HepG2 (cell line): ENCODE measurements at regions not wholly inside any gene's neighbourhood (a gene's known extent, or its start where the extent isn't known, plus 50 kb on each side); places are given as distances from the start of the nearest gene placed in this dataset.

Experiments used
- ATAC-seq: fragments of 200-7000 bp; cut with Tn5 transposase; 3 replicates; pipeline ENCODE4 v1.9.1; 2020; ENCODE audit warnings: mild to moderate bottlenecking, moderate library complexity
- BruUV-seq: library from RNA; stranded (reverse); fragments of 400-500 nt; replicated peaks from 2 replicates; lab custom pipeline; 2021; lab: Mats Ljungman, UMichigan
- CTCF ChIA-PET: fragments of 300-600 bp; formaldehyde crosslinking; extraction: SDS; loops from one replicate; lab custom pipeline; 2021; ENCODE audit warnings: low total read pairs, inconsistent platforms, low intra/inter-chr PET ratio; lab: Yijun Ruan, JAX
- POLR2A ChIA-PET: fragments of 350-600 bp; sonication (Branson Sonifier 250); formaldehyde crosslinking; loops from one replicate; lab custom pipeline; 2020; ENCODE audit warnings: antibody characterized with exemption, inconsistent platforms; lab: Yijun Ruan, JAX
- DNase-seq: peaks from one replicate; pipeline ENCODE4 v3.0.0-alpha.2; 2015; ENCODE audit warnings: low spot score
- FAIRE-seq: peaks from 3 replicates; lab custom pipeline; 2011; peaks lifted over from hg19 to GRCh38; lab: Jason Lieb, UNC
- H2AFZ ChIP-seq: one replicate; pipeline ENCODE4 v1.6.1; 2011; ENCODE audit warnings: low read length, inconsistent platforms
- H3K27ac ChIP-seq: fragments of 300-600 bp; 3 replicates; pipeline ENCODE4 v1.8.0; 2011; ENCODE audit warnings: mixed run types, mild to moderate bottlenecking, mixed read lengths, low read length, inconsistent platforms; ENCODE audit not compliant: insufficient read depth; ENCODE audit errors: extremely low read length
- H3K27me3 ChIP-seq, 2 experiments: fragments of 200-600 bp in 1 of 2; 2 replicates in 1 of 2; 3 replicates in 1 of 2; pipeline versions ENCODE4 v1.6.0 to v1.8.0; 2011; ENCODE audit warnings: low read length in 2 of 2, mild to moderate bottlenecking in 2 of 2, moderate library complexity in 2 of 2, inconsistent platforms in 1 of 2; ENCODE audit not compliant: insufficient read depth in 2 of 2, control insufficient read depth in 1 of 2
- H3K36me3 ChIP-seq, 2 experiments: fragments of 200-600 bp in 1 of 2; replicated peaks in 1 of 2; 2 replicates in 1 of 2; 3 replicates in 1 of 2; pipeline versions ENCODE4 v1.5.1 to v1.8.0; 2011; ENCODE audit warnings: low read length in 2 of 2, inconsistent platforms in 1 of 2; ENCODE audit not compliant: insufficient read depth in 2 of 2, control insufficient read depth in 1 of 2
- H3K4me1 ChIP-seq: 2 replicates; pipeline ENCODE4 v1.5.1; 2012; ENCODE audit warnings: low read length, inconsistent platforms; ENCODE audit not compliant: insufficient read depth
- H3K4me2 ChIP-seq: 2 replicates; pipeline ENCODE4 v1.6.0; 2011; ENCODE audit warnings: low read depth, low read length, inconsistent platforms
- H3K4me3 ChIP-seq, 3 experiments: fragments of 200-600 bp in 1 of 3; sonication (generic), shearing (Covaris generic) in 1 of 3; replicated peaks in 1 of 3; 2 replicates each; pipeline ENCODE4 v1.5.1; 2011 to 2016; ENCODE audit warnings: low read length in 3 of 3, inconsistent platforms in 2 of 3, low read depth in 2 of 3, mild to moderate bottlenecking in 2 of 3, control low read depth in 1 of 3, mixed read lengths in 1 of 3; ENCODE audit not compliant: insufficient read depth in 1 of 3
- H3K79me2 ChIP-seq: one replicate; pipeline ENCODE4 v1.6.1; 2011; ENCODE audit warnings: low read length, inconsistent platforms; ENCODE audit not compliant: insufficient read depth
- H3K9ac ChIP-seq: 2 replicates; pipeline ENCODE4 v1.6.0; 2011; ENCODE audit warnings: mild to moderate bottlenecking, low read depth, low read length, inconsistent platforms; ENCODE audit not compliant: insufficient read depth
- H3K9me3 ChIP-seq: 2 replicates; pipeline ENCODE4 v1.5.1; 2012; ENCODE audit warnings: mild to moderate bottlenecking, low read length
- H4K20me1 ChIP-seq: 2 replicates; pipeline ENCODE4 v1.6.0; 2011; ENCODE audit warnings: inconsistent platforms, mild to moderate bottlenecking, low read length, moderate library complexity; ENCODE audit not compliant: insufficient read depth
- IRF2 ChIP-seq: IDR thresholded peaks from 2 replicates; pipeline ENCODE4 v1.6.1; 2018; ENCODE audit warnings: missing genetic modification reagents, missing compliant biosample characterization
- KLF15 ChIP-seq: sonication (generic); formaldehyde crosslinking; IDR thresholded peaks from 2 replicates; pipeline ENCODE4 v1.8.1; 2023; ENCODE audit warnings: borderline replicate concordance, mild to moderate bottlenecking, inconsistent platforms, missing genetic modification reagents, mixed read lengths
- RBM39 ChIP-seq: fragments of 200-400 bp; formaldehyde crosslinking; IDR thresholded peaks from one replicate; pipeline ENCODE4 v1.6.1; 2018; ENCODE audit warnings: antibody characterized with exemption, mild to moderate bottlenecking, low read depth, low read length; ENCODE audit not compliant: poor library complexity, severe bottlenecking
- RFX3 ChIP-seq: IDR thresholded peaks from 2 replicates; pipeline ENCODE4 v1.6.1; 2016; ENCODE audit warnings: missing biosample characterization, missing genetic modification reagents
- RFX5 ChIP-seq: IDR thresholded peaks from 2 replicates; pipeline ENCODE4 v1.6.1; 2011; ENCODE audit warnings: low read depth, low read length, improper control_type of control experiment
- SALL1 ChIP-seq: sonication (generic); formaldehyde crosslinking; IDR thresholded peaks from 2 replicates; pipeline ENCODE4 v1.8.0; 2022; ENCODE audit warnings: mild to moderate bottlenecking, missing genetic modification reagents
- SAP130 ChIP-seq: IDR thresholded peaks from 2 replicates; pipeline ENCODE4 v1.6.1; 2016; ENCODE audit warnings: low read depth
- SPEN ChIP-seq: sonication (generic); formaldehyde crosslinking; IDR thresholded peaks from 2 replicates; pipeline ENCODE4 v1.5.1; 2020; ENCODE audit warnings: low read depth, mild to moderate bottlenecking, missing genetic modification reagents
- YY1 ChIP-seq: IDR thresholded peaks from 2 replicates; pipeline ENCODE4 v1.6.1; 2011; ENCODE audit warnings: low read length, low read depth, moderate library complexity, mild to moderate bottlenecking; ENCODE audit not compliant: insufficient read depth, insufficient replicate concordance
- ZBTB38 ChIP-seq: sonication (generic); formaldehyde crosslinking; IDR thresholded peaks from 2 replicates; pipeline ENCODE4 v1.5.1; 2020; ENCODE audit warnings: mild to moderate bottlenecking, missing genetic modification reagents
- ZFP36L1 ChIP-seq: sonication (generic); formaldehyde crosslinking; IDR thresholded peaks from 2 replicates; pipeline ENCODE4 v1.8.0; 2022; ENCODE audit warnings: mild to moderate bottlenecking, missing genetic modification reagents, moderate library complexity
- ZNF337 ChIP-seq: sonication (generic); formaldehyde crosslinking; IDR thresholded peaks from 2 replicates; pipeline ENCODE4 v1.5.1; 2020; ENCODE audit warnings: missing genetic modification reagents, low read depth, mild to moderate bottlenecking, borderline replicate concordance
- ZNF503 ChIP-seq: sonication (generic); formaldehyde crosslinking; IDR thresholded peaks from 2 replicates; pipeline ENCODE4 v1.4.0; 2020; ENCODE audit warnings: missing genetic modification reagents
- ZNF678 ChIP-seq: sonication (generic); formaldehyde crosslinking; IDR thresholded peaks from 2 replicates; pipeline ENCODE4 v1.4.0; 2020; ENCODE audit warnings: mild to moderate bottlenecking, missing genetic modification reagents
- WGBS: methylation state at CpG from one replicate; pipeline ENCODE4 v1.1.6; 2017; ENCODE audit warnings: low lambda C conversion rate; 5-methylcytosine and 5-hydroxymethylcytosine counted together
- in situ Hi-C: cut with HindIII; loops from 2 replicates; pipeline ENCODE4 v1.10.0; 2017; ENCODE audit warnings: low pct_unique_long_range_greater_than_20kb; ENCODE audit not compliant: extremely low pct_ligation_motif_present
- intact Hi-C: fragments of 100-400 bp; cut with micrococcal nuclease; formaldehyde crosslinking; loops from one replicate; pipeline ENCODE4 v1.10.0; 2022; ENCODE audit not compliant: unreplicated experiment
- TF ChIP-seq, protein P1 (sequence below): IDR thresholded peaks from 2 replicates; pipeline ENCODE4 v1.6.1; 2016; ENCODE audit warnings: low read depth, borderline replicate concordance
- TF ChIP-seq, protein P2 (sequence below): sonication (generic); formaldehyde crosslinking; IDR thresholded peaks from 2 replicates; pipeline ENCODE4 v1.8.0; 2022; ENCODE audit warnings: mild to moderate bottlenecking, missing genetic modification reagents, borderline replicate concordance
- TF ChIP-seq, protein P3 (sequence below): sonication (generic); formaldehyde crosslinking; IDR thresholded peaks from 2 replicates; pipeline ENCODE4 v1.4.0; 2020; ENCODE audit warnings: missing genetic modification reagents; ENCODE audit errors: not compliant biosample characterization
- TF ChIP-seq, protein P4 (sequence below): sonication (generic); formaldehyde crosslinking; IDR thresholded peaks from 2 replicates; pipeline ENCODE4 v1.5.0; 2020; ENCODE audit warnings: mild to moderate bottlenecking, missing genetic modification reagents

DNA sequence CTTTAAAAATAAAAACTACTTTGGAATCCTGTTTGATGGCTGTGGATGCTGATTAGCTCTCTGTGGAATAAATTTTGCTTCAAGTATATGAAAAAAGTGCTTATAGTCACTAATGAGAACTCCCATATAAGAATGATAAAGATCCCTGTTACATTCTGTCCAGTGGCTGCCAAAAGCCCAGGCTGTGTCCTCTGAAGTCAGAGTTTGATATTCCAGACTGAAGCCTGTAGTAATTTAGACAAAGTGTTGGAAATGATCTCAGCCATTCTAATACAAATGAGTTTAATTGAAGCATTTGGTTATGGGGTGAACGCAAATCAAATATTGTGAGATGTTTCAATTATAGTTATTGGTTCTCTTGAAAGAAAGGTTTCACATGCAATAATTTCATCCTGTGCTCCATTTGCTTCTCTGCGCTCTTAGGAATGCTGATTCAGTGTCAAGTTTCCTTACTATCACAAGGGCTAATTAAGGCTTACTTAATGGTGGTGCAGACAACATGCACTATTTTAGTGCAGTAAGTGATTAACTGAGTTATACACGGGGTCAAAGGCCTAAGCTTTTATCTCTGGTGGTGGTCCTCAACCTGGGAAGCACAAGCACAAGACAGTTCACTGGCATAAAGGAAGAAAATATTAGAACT, 867.6 kb downstream of the SORCS1 start:
- POLR2A ChIA-PET, result no interaction called here

More for the DNA sequence above, 867.6 kb downstream of the SORCS1 start:
- CTCF ChIA-PET, result no interaction called here
- DNase-seq, result no peak
- WGBS, result 41% methylated on average over 3 of the region's 3 CpGs
- H3K4me3 ChIP-seq, result no peak overlapping the region
- H3K9ac ChIP-seq, result no peak overlapping the region
- in situ Hi-C loops, result no loop called here
- no peaks in the 10 kb centered on the region for H3K4me1 ChIP-seq
- no peaks in the 10 kb centered on the region for H3K27me3 ChIP-seq
- no TSS peak for BruUV-seq
- FAIRE-seq, result no peak
- H3K36me3 ChIP-seq, result no peaks in the 10 kb centered on the region
- H3K4me2 ChIP-seq, result no peak overlapping the region
- intact Hi-C loops, result no loop called here
- H2AFZ ChIP-seq, result no peak overlapping the region
- no peaks in the 10 kb centered on the region for H4K20me1 ChIP-seq
- TF ChIP-seq RFX3 (CRISPR knock-in tag), result no peak
- TF ChIP-seq ZNF503 (CRISPR knock-in tag), result no peak
- TF ChIP-seq, protein P1, sequence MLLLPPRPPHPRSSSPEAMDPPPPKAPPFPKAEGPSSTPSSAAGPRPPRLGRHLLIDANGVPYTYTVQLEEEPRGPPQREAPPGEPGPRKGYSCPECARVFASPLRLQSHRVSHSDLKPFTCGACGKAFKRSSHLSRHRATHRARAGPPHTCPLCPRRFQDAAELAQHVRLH (CRISPR knock-in tag), result no peak
- TF ChIP-seq IRF2, result no peak
- no peak for TF ChIP-seq ZBTB38 (CRISPR knock-in tag)
- TF ChIP-seq, protein P2, sequence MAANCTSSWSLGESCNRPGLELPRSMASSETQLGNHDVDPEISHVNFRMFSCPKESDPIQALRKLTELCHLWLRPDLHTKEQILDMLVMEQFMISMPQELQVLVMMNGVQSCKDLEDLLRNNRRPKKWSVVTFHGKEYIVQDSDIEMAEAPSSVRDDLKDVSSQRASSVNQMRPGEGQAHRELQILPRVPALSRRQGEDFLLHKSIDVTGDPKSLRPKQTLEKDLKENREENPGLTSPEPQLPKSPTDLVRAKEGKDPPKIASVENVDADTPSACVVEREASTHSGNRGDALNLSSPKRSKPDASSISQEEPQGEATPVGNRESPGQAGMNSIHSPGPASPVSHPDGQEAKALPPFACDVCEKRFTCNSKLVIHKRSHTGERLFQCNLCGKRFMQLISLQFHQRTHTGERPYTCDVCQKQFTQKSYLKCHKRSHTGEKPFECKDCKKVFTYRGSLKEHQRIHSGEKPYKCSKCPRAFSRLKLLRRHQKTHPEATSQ (CRISPR knock-in tag), result no peak
- TF ChIP-seq ZNF337, result no peak
- TF ChIP-seq KLF15 (CRISPR knock-in tag), result no peak
- no peak for TF ChIP-seq ZFP36L1
- TF ChIP-seq SALL1, result no peak
- no peak for TF ChIP-seq SAP130 (CRISPR knock-in tag)
- TF ChIP-seq SPEN (CRISPR knock-in tag), result no peak
- no peak for TF ChIP-seq RFX5
- TF ChIP-seq, protein P3, sequence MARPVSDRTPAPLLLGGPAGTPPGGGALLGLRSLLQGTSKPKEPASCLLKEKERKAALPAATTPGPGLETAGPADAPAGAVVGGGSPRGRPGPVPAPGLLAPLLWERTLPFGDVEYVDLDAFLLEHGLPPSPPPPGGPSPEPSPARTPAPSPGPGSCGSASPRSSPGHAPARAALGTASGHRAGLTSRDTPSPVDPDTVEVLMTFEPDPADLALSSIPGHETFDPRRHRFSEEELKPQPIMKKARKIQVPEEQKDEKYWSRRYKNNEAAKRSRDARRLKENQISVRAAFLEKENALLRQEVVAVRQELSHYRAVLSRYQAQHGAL (CRISPR knock-in tag), result no peak
- no peak for TF ChIP-seq YY1
- no peak for TF ChIP-seq RBM39
- TF ChIP-seq, protein P4, sequence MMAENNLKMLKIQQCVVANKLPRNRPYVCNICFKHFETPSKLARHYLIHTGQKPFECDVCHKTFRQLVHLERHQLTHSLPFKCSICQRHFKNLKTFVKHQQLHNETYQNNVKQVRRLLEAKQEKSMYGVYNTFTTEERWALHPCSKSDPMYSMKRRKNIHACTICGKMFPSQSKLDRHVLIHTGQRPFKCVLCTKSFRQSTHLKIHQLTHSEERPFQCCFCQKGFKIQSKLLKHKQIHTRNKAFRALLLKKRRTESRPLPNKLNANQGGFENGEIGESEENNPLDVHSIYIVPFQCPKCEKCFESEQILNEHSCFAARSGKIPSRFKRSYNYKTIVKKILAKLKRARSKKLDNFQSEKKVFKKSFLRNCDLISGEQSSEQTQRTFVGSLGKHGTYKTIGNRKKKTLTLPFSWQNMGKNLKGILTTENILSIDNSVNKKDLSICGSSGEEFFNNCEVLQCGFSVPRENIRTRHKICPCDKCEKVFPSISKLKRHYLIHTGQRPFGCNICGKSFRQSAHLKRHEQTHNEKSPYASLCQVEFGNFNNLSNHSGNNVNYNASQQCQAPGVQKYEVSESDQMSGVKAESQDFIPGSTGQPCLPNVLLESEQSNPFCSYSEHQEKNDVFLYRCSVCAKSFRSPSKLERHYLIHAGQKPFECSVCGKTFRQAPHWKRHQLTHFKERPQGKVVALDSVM, result no peak
- no peak for TF ChIP-seq ZNF678 (CRISPR knock-in tag)
- no peak for ATAC-seq
- no peak overlapping the region for H3K27ac ChIP-seq
- H3K9me3 ChIP-seq, result peaks cover 70% of the 10 kb centered on the region
- H3K79me2 ChIP-seq, result no peaks in the 10 kb centered on the region
